H9 (cell line): ENCODE measurements at regions not wholly inside any gene's neighbourhood (a gene's known extent, or its start where the extent isn't known, plus 50 kb on each side); places are given as distances from the start of the nearest gene placed in this dataset.

Experiments
- DNase-seq: peaks from one replicate; pipeline ENCODE4 v3.0.0-alpha.2; 2017
- H2AFZ ChIP-seq: one replicate; pipeline ENCODE4 v1.6.1; 2013; ENCODE audit warnings: mild to moderate bottlenecking, low read length, control low read depth, moderate library complexity
- H2AK5ac ChIP-seq: 2 replicates; pipeline ENCODE4 v1.6.1; 2013; ENCODE audit warnings: low read length, control low read depth, mixed read lengths; ENCODE audit not compliant: insufficient read length
- H2BK120ac ChIP-seq: one replicate; pipeline ENCODE4 v1.6.1; 2013; ENCODE audit warnings: low read depth, mild to moderate bottlenecking, low read length, control low read depth, inconsistent platforms; ENCODE audit not compliant: poor library complexity, severe bottlenecking
- H2BK12ac ChIP-seq: 2 replicates; pipeline ENCODE4 v1.6.1; 2013; ENCODE audit warnings: low read length, control low read depth, mixed read lengths, low read depth; ENCODE audit not compliant: insufficient read length
- H2BK15ac ChIP-seq: 2 replicates; pipeline ENCODE4 v1.6.1; 2013; ENCODE audit warnings: low read depth, low read length, control low read depth
- H2BK20ac ChIP-seq: one replicate; pipeline ENCODE4 v1.6.1; 2013; ENCODE audit warnings: low read depth, mild to moderate bottlenecking, low read length, control low read depth, inconsistent platforms; ENCODE audit not compliant: poor library complexity, severe bottlenecking
- H2BK5ac ChIP-seq: 2 replicates; pipeline ENCODE4 v1.6.1; 2013; ENCODE audit warnings: low read length, control low read depth, mixed read lengths; ENCODE audit not compliant: insufficient read length
- H3K14ac ChIP-seq: 2 replicates; pipeline ENCODE4 v1.6.1; 2013; ENCODE audit warnings: low read length, control low read depth; ENCODE audit not compliant: insufficient read depth
- H3K18ac ChIP-seq: 2 replicates; pipeline ENCODE4 v1.6.1; 2013; ENCODE audit warnings: low read depth, mild to moderate bottlenecking, mixed read lengths, low read length, control low read depth; ENCODE audit not compliant: insufficient read length
- H3K23ac ChIP-seq: 2 replicates; pipeline ENCODE4 v1.6.1; 2013; ENCODE audit warnings: low read length, control low read depth, mixed read lengths, low read depth; ENCODE audit not compliant: insufficient read length
- H3K23me2 ChIP-seq: 2 replicates; pipeline ENCODE4 v1.6.1; 2013; ENCODE audit warnings: low read depth, mild to moderate bottlenecking, mixed read lengths, low read length, control low read depth; ENCODE audit not compliant: insufficient read length, poor library complexity, severe bottlenecking
- H3K27ac ChIP-seq: 2 replicates; pipeline ENCODE4 v1.5.1; 2013; ENCODE audit warnings: low read length, control low read depth, mixed read lengths, low read depth; ENCODE audit not compliant: insufficient read length
- H3K27me3 ChIP-seq: 2 replicates; pipeline ENCODE4 v1.6.1; 2013; ENCODE audit warnings: low read length, control low read depth, inconsistent platforms; ENCODE audit not compliant: insufficient read depth
- H3K4ac ChIP-seq: 2 replicates; pipeline ENCODE4 v1.6.1; 2013; ENCODE audit warnings: low read depth, mild to moderate bottlenecking, control low read depth, inconsistent platforms, low read length, moderate library complexity
- H3K4me1 ChIP-seq: 2 replicates; pipeline ENCODE4 v1.6.1; 2013; ENCODE audit warnings: low read length, control low read depth, inconsistent platforms; ENCODE audit not compliant: insufficient read depth
- H3K4me2 ChIP-seq: 2 replicates; pipeline ENCODE4 v1.6.1; 2013; ENCODE audit warnings: low read length, control low read depth, mixed read lengths; ENCODE audit not compliant: insufficient read length, insufficient read depth
- H3K56ac ChIP-seq: 2 replicates; pipeline ENCODE4 v1.6.1; 2013; ENCODE audit warnings: low read depth, mild to moderate bottlenecking, mixed read lengths, low read length, control low read depth; ENCODE audit not compliant: insufficient read length
- H3K79me1 ChIP-seq: 2 replicates; pipeline ENCODE4 v1.6.1; 2013; ENCODE audit warnings: low read depth, mild to moderate bottlenecking, moderate library complexity, low read length, control low read depth, inconsistent platforms; ENCODE audit not compliant: insufficient read depth, poor library complexity, severe bottlenecking
- H3K79me2 ChIP-seq: 2 replicates; pipeline ENCODE4 v1.6.1; 2013; ENCODE audit warnings: low read length, control low read depth, inconsistent platforms; ENCODE audit not compliant: insufficient read depth
- H3K9ac ChIP-seq: 2 replicates; pipeline ENCODE4 v1.6.1; 2013; ENCODE audit warnings: low read length, control low read depth, mixed read lengths; ENCODE audit not compliant: insufficient read length; ENCODE audit errors: extremely low read depth
- H3K9me3 ChIP-seq: one replicate; pipeline ENCODE4 v1.6.1; 2013; ENCODE audit warnings: low read depth, low read length, inconsistent platforms; ENCODE audit not compliant: control insufficient read depth
- H3T11ph ChIP-seq: one replicate; pipeline ENCODE4 v1.6.1; 2013; ENCODE audit warnings: mild to moderate bottlenecking, low read length, control low read depth, inconsistent platforms
- H4K20me1 ChIP-seq: one replicate; pipeline ENCODE4 v1.6.1; 2013; ENCODE audit not compliant: control insufficient read depth, insufficient read length, insufficient read depth
- H4K5ac ChIP-seq: 2 replicates; pipeline ENCODE4 v1.6.1; 2013; ENCODE audit warnings: low read depth, mild to moderate bottlenecking, mixed read lengths, low read length, control low read depth; ENCODE audit not compliant: insufficient read length
- H4K8ac ChIP-seq: replicated peaks from 2 replicates; pipeline ENCODE4 v1.6.1; 2013; ENCODE audit warnings: low read length, control low read depth, mixed read lengths, low read depth; ENCODE audit not compliant: insufficient read length
- H4K91ac ChIP-seq: 2 replicates; pipeline ENCODE4 v1.6.1; 2013; ENCODE audit warnings: low read depth, mild to moderate bottlenecking, moderate library complexity, mixed read lengths, low read length, control low read depth; ENCODE audit not compliant: insufficient read length
- H3K27ac Mint-ChIP-seq, 3 experiments: 2 replicates in 2 of 3; 3 replicates in 1 of 3; pipeline ENCODE4 v1.8.0; 2020 to 2021; ENCODE audit warnings: mixed read lengths in 3 of 3, mild to moderate bottlenecking in 1 of 3, moderate library complexity in 1 of 3
- H3K27me3 Mint-ChIP-seq: 2 replicates; pipeline ENCODE4 v1.8.0; 2021; ENCODE audit warnings: low read depth, mild to moderate bottlenecking, moderate library complexity, mixed read lengths
- H3K36me3 Mint-ChIP-seq, 3 experiments: 2 replicates in 2 of 3; 3 replicates in 1 of 3; pipeline ENCODE4 v1.8.0; 2020 to 2021; ENCODE audit warnings: low read depth in 3 of 3, mixed read lengths in 3 of 3; ENCODE audit not compliant: insufficient read depth in 1 of 3
- H3K4me1 Mint-ChIP-seq, 2 experiments: 2 replicates each; pipeline ENCODE4 v1.8.0; 2020; ENCODE audit warnings: mixed read lengths in 2 of 2
- H3K4me3 Mint-ChIP-seq, 2 experiments: 2 replicates in 1 of 2; 3 replicates in 1 of 2; pipeline ENCODE4 v1.8.0; 2020 to 2021; ENCODE audit warnings: mild to moderate bottlenecking in 2 of 2, mixed read lengths in 2 of 2, moderate library complexity in 1 of 2
- H3K9me3 Mint-ChIP-seq, 2 experiments: 2 replicates in 1 of 2; 3 replicates in 1 of 2; pipeline ENCODE4 v1.8.0; 2020; ENCODE audit warnings: mild to moderate bottlenecking in 2 of 2, mixed read lengths in 2 of 2, moderate library complexity in 1 of 2
- WGBS: extraction: QIAGEN DNeasy Blood & Tissue Kit; methylation state at CpG from one replicate; pipeline ENCODE4 v1.1.7; 2013; ENCODE audit warnings: missing lambda C conversion rate, low lambda C conversion rate, mixed read lengths; ENCODE audit not compliant: insufficient read length; ENCODE audit errors: extremely low coverage; 5-methylcytosine and 5-hydroxymethylcytosine counted together
- TF ChIP-seq, protein P1 (sequence below): fragments of 200-600 bp; sonication (generic); conservative IDR thresholded peaks from 3 replicates; pipeline ENCODE4 v1.8.0; 2021; ENCODE audit warnings: antibody characterized with exemption, mild to moderate bottlenecking

DNA sequence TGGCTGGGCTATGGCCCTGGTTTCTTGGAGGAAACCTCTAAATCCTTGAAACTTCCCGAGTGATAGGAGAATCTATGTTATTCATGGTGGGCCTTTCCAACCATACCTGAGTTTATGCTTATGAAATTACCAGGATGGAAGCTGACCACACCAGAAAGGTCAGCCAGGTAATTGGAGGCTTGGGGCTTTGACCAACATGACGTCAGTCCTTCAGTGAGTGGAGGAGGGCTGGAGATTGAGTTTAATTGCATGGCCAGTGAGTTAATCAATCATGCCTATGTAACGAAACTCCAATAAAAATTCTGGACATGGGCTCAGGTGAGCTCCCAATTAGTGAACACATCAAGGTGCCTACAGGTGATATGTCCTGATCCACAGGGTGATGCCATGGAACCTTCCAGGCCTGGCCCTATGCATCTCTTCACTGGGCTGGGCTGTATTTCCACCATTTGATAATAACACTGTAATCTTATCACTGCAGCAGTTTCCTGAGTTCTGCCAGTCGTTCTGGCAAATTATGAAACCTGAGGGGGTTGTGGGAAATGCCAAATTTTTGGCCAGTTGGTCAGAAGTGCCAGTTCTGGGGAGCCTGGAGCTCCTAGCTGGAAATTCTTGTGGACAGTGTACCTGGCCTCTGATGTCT is 106.5 kb downstream of the CDH26 start:
- H3K4me1 Mint-ChIP-seq, result no peaks in the 10 kb centered on the region
- no peak overlapping the region for H3T11ph ChIP-seq
- no peak overlapping the region for H3K27ac Mint-ChIP-seq
- no peak overlapping the region for H2BK120ac ChIP-seq
- no peak overlapping the region for H3K27ac ChIP-seq
- no peak overlapping the region for H3K4me2 ChIP-seq
- H3K4ac ChIP-seq, result no peak overlapping the region
- H4K20me1 ChIP-seq, result no peaks in the 10 kb centered on the region
- no peak overlapping the region for H4K8ac ChIP-seq
- H2BK20ac ChIP-seq, result no peak overlapping the region
- H3K9ac ChIP-seq, result no peak overlapping the region
- H3K79me1 ChIP-seq, result no peaks in the 10 kb centered on the region
- no peak overlapping the region for H2BK12ac ChIP-seq
- peaks cover 0 to 5% of the 10 kb centered on the region in 2 experiments; a peak in 2 of 5 replicates for H3K9me3 Mint-ChIP-seq
- peaks cover 42% of the 10 kb centered on the region for H3K27me3 Mint-ChIP-seq
- H3K9me3 ChIP-seq, result no peaks in the 10 kb centered on the region
- no peak overlapping the region for H3K14ac ChIP-seq
- H4K5ac ChIP-seq, result no peak overlapping the region
- H3K18ac ChIP-seq, result no peak overlapping the region
- no peaks in the 10 kb centered on the region for H3K79me2 ChIP-seq
- TF ChIP-seq, protein P1, sequence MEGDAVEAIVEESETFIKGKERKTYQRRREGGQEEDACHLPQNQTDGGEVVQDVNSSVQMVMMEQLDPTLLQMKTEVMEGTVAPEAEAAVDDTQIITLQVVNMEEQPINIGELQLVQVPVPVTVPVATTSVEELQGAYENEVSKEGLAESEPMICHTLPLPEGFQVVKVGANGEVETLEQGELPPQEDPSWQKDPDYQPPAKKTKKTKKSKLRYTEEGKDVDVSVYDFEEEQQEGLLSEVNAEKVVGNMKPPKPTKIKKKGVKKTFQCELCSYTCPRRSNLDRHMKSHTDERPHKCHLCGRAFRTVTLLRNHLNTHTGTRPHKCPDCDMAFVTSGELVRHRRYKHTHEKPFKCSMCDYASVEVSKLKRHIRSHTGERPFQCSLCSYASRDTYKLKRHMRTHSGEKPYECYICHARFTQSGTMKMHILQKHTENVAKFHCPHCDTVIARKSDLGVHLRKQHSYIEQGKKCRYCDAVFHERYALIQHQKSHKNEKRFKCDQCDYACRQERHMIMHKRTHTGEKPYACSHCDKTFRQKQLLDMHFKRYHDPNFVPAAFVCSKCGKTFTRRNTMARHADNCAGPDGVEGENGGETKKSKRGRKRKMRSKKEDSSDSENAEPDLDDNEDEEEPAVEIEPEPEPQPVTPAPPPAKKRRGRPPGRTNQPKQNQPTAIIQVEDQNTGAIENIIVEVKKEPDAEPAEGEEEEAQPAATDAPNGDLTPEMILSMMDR, result no peak
- H2AK5ac ChIP-seq, result no peak overlapping the region
- WGBS, result no CpG with 5 or more reads among the region's 4 CpGs
- no peak overlapping the region for H3K4me3 Mint-ChIP-seq
- no peak overlapping the region for H2AFZ ChIP-seq
- peak; percentile 2 for DNase-seq
- H3K27me3 ChIP-seq, result peaks cover 2% of the 10 kb centered on the region
- H3K4me1 ChIP-seq, result no peaks in the 10 kb centered on the region
- H3K36me3 Mint-ChIP-seq, result no peaks in the 10 kb centered on the region
- H2BK5ac ChIP-seq, result no peak overlapping the region
- H3K23ac ChIP-seq, result no peak overlapping the region
- H4K91ac ChIP-seq, result no peak overlapping the region
- H3K23me2 ChIP-seq, result no peaks in the 10 kb centered on the region
- H2BK15ac ChIP-seq, result no peak overlapping the region
- no peak overlapping the region for H3K56ac ChIP-seq
